ENCODE measurements at regions not wholly inside any gene's neighbourhood (a gene's known extent, or its start where the extent isn't known, plus 50 kb on each side); places are given as distances from the start of the nearest gene placed in this dataset.

GRCh38 chr14:29075761-29076160 is 309.2 kb downstream of the FOXG1 start:
- Histone ChIP-seq H3K4me3 (no peak overlapping the region), H3K36me3 (no peaks in the 10 kb centered on the region), H3K27me3 (ENCODE audit: low read depth) (no peaks in the 10 kb centered on the region), H3K4me1 (no peaks in the 10 kb centered on the region), H3K9me3 (replicated peaks) (peaks cover 14% of the 10 kb centered on the region), H3K27ac (replicated peaks) (no peak overlapping the region)
- TF ChIP-seq, protein P1, sequence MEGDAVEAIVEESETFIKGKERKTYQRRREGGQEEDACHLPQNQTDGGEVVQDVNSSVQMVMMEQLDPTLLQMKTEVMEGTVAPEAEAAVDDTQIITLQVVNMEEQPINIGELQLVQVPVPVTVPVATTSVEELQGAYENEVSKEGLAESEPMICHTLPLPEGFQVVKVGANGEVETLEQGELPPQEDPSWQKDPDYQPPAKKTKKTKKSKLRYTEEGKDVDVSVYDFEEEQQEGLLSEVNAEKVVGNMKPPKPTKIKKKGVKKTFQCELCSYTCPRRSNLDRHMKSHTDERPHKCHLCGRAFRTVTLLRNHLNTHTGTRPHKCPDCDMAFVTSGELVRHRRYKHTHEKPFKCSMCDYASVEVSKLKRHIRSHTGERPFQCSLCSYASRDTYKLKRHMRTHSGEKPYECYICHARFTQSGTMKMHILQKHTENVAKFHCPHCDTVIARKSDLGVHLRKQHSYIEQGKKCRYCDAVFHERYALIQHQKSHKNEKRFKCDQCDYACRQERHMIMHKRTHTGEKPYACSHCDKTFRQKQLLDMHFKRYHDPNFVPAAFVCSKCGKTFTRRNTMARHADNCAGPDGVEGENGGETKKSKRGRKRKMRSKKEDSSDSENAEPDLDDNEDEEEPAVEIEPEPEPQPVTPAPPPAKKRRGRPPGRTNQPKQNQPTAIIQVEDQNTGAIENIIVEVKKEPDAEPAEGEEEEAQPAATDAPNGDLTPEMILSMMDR (IDR thresholded peaks at IDR 0.05; ENCODE audit: borderline replicate concordance), result no peak
- no peak for DNase-seq
- intact Hi-C loops (cut with micrococcal nuclease), result no loop called here

- Histone ChIP-seq H3K27ac (replicated peaks) (no peak overlapping the region), H3K9me3 (replicated peaks) (peaks cover 10% of the 10 kb centered on the region), H3K36me3 (no peaks in the 10 kb centered on the region), H3K4me1 (no peaks in the 10 kb centered on the region), H3K27me3 (ENCODE audit: low read depth) (no peaks in the 10 kb centered on the region), H3K4me3 (no peak overlapping the region)
- intact Hi-C loops (cut with micrococcal nuclease), result no loop called here
- TF ChIP-seq, protein P1 (IDR thresholded peaks at IDR 0.05; ENCODE audit: borderline replicate concordance), result no peak
- DNase-seq, result no peak
Measured at GRCh38 chr14:29077916-29078315, 311.3 kb downstream of the FOXG1 start.

- no peak for DNase-seq
- Histone ChIP-seq H3K36me3 (no peaks in the 10 kb centered on the region), H3K27ac (replicated peaks) (no peak overlapping the region), H3K27me3 (ENCODE audit: low read depth) (no peaks in the 10 kb centered on the region), H3K4me1 (no peaks in the 10 kb centered on the region), H3K4me3 (no peak overlapping the region), H3K9me3 (replicated peaks) (peaks cover 3% of the 10 kb centered on the region)
- intact Hi-C loops (cut with micrococcal nuclease), result no loop called here
- TF ChIP-seq, protein P1 (IDR thresholded peaks at IDR 0.05; ENCODE audit: borderline replicate concordance), result no peak
Measured at GRCh38 chr14:29078810-29079522, 312.4 kb downstream of the FOXG1 start.

- no peak for DNase-seq
- H3K27me3 ChIP-seq (ENCODE audit: low read depth), result no peaks in the 10 kb centered on the region
- H3K27ac ChIP-seq (replicated peaks), result no peak overlapping the region
- peaks cover 12% of the 10 kb centered on the region for H3K9me3 ChIP-seq (replicated peaks)
- no peaks in the 10 kb centered on the region for H3K36me3 ChIP-seq
- TF ChIP-seq, protein P1 (IDR thresholded peaks at IDR 0.05; ENCODE audit: borderline replicate concordance), result no peak
- intact Hi-C loops (cut with micrococcal nuclease), result no loop called here
- H3K4me3 ChIP-seq, result no peak overlapping the region
- H3K4me1 ChIP-seq, result no peaks in the 10 kb centered on the region
Measured at GRCh38 chr14:29085546-29085945, 319.0 kb downstream of the FOXG1 start.

DNA sequence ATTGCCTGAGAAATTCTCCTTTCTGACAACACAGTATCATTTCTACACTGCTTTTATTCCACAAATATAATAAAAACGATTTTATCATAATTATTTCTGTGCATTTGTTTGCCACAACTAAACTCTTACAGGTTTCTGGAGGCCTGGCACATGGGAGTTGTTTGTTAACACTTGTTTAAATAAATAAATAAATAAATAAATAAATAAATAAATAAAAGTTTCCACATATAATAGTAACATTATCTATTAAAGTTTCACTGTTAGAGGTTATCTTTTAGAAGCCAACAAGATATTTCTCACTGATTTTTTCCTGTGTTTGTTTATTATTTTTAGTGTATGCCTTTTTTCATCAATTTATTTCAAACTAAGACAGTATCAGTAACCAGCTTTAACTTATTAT is 323.3 kb downstream of the FOXG1 start:
- Histone ChIP-seq H3K27me3 (ENCODE audit: low read depth) (no peaks in the 10 kb centered on the region), H3K4me1 (no peaks in the 10 kb centered on the region), H3K4me3 (no peak overlapping the region), H3K36me3 (no peaks in the 10 kb centered on the region), H3K27ac (replicated peaks) (no peak overlapping the region), H3K9me3 (replicated peaks) (peaks cover 12% of the 10 kb centered on the region)
- TF ChIP-seq, protein P1 (IDR thresholded peaks at IDR 0.05; ENCODE audit: borderline replicate concordance), result no peak
- intact Hi-C loops (cut with micrococcal nuclease), result no loop called here
- no peak for DNase-seq
